Naive thymus-derived CD4-positive, alpha-beta T cell (primary cell): ENCODE measurements at regions not wholly inside any gene's neighbourhood (a gene's known extent, or its start where the extent isn't known, plus 50 kb on each side); places are given as distances from the start of the nearest gene placed in this dataset.

Experiments used
- ATAC-seq: fragments of 150-1000 bp; cut with Tn5 transposase; 2 replicates; pipeline ENCODE4 v1.10.0; 2021; ENCODE audit warnings: mild to moderate bottlenecking, moderate library complexity
- CTCF ChIA-PET: fragments of 350-600 bp; sonication (Branson Sonifier 250); formaldehyde crosslinking; loops from one replicate; lab custom pipeline; 2021; ENCODE audit warnings: antibody characterized with exemption; lab: Charles Lee
- POLR2A ChIA-PET: fragments of 350-600 bp; sonication (Branson Sonifier 250); formaldehyde crosslinking; loops from one replicate; lab custom pipeline; 2021; ENCODE audit warnings: antibody characterized with exemption, inconsistent platforms; lab: Charles Lee
- DNase-seq, 9 donors: peaks; one replicate each; pipeline versions ENCODE4 v3.0.0 to v3.0.0-alpha.2; 2020 to 2022; ENCODE audit warnings: mixed read lengths in 1 of 9
- H3K27ac ChIP-seq: one replicate; pipeline ENCODE4 v1.7.0; 2013; ENCODE audit warnings: mild to moderate bottlenecking, low read depth, low read length, moderate library complexity
- H3K27me3 ChIP-seq, 2 donors: one replicate each; pipeline ENCODE4 v1.7.0; 2013; ENCODE audit warnings: low read length in 2 of 2, mild to moderate bottlenecking in 2 of 2, moderate library complexity in 2 of 2; ENCODE audit not compliant: control insufficient read depth in 2 of 2, insufficient read depth in 2 of 2
- H3K36me3 ChIP-seq, 3 experiments: 1 replicate in 2 of 3; 2 replicates in 1 of 3; pipeline ENCODE4 v1.7.0; 2013; ENCODE audit warnings: low read length in 3 of 3, mild to moderate bottlenecking in 3 of 3, moderate library complexity in 1 of 3; ENCODE audit not compliant: insufficient read depth in 3 of 3, control insufficient read depth in 2 of 3
- H3K4me1 ChIP-seq, 2 donors: one replicate each; pipeline ENCODE4 v1.7.0; 2013; ENCODE audit warnings: low read length in 2 of 2, mild to moderate bottlenecking in 2 of 2, moderate library complexity in 1 of 2; ENCODE audit not compliant: control insufficient read depth in 2 of 2, insufficient read depth in 2 of 2
- H3K4me3 ChIP-seq: 2 replicates; pipeline ENCODE4 v1.7.0; 2013; ENCODE audit warnings: mild to moderate bottlenecking, low read length
- H3K9me3 ChIP-seq, 3 experiments: 1 replicate in 2 of 3; 2 replicates in 1 of 3; pipeline ENCODE4 v1.7.0; 2013; ENCODE audit warnings: low read length in 3 of 3; ENCODE audit not compliant: control insufficient read depth in 2 of 3
- H3K27ac Mint-ChIP-seq, 9 donors: one replicate each; pipeline ENCODE4 v1.8.0; 2020 to 2022; ENCODE audit warnings: mixed read lengths in 9 of 9, mild to moderate bottlenecking in 8 of 9, moderate library complexity in 5 of 9, inconsistent platforms in 2 of 9
- H3K27me3 Mint-ChIP-seq, 5 donors: one replicate each; pipeline ENCODE4 v1.8.0; 2021 to 2022; ENCODE audit warnings: mixed read lengths in 5 of 5, mild to moderate bottlenecking in 1 of 5
- H3K36me3 Mint-ChIP-seq, 5 donors: one replicate each; pipeline ENCODE4 v1.8.0; 2020 to 2022; ENCODE audit warnings: mixed read lengths in 5 of 5, mild to moderate bottlenecking in 3 of 5, inconsistent platforms in 1 of 5
- H3K4me1 Mint-ChIP-seq, 7 donors: one replicate each; pipeline ENCODE4 v1.8.0; 2020 to 2022; ENCODE audit warnings: mixed read lengths in 7 of 7, mild to moderate bottlenecking in 3 of 7, inconsistent platforms in 1 of 7
- H3K4me3 Mint-ChIP-seq, 10 donors: one replicate each; pipeline ENCODE4 v1.8.0; 2020 to 2022; ENCODE audit warnings: mild to moderate bottlenecking in 10 of 10, mixed read lengths in 10 of 10, moderate library complexity in 6 of 10, inconsistent platforms in 2 of 10
- H3K9me3 Mint-ChIP-seq, 11 donors: one replicate each; pipeline ENCODE4 v1.8.0; 2020 to 2022; ENCODE audit warnings: mixed read lengths in 11 of 11, mild to moderate bottlenecking in 4 of 11, inconsistent platforms in 1 of 11, moderate library complexity in 1 of 11
- intact Hi-C, 2 donors: fragments of 100-400 bp; cut with micrococcal nuclease; formaldehyde crosslinking; loops; one replicate each; pipeline ENCODE4 v1.15.1; 2023

DNA sequence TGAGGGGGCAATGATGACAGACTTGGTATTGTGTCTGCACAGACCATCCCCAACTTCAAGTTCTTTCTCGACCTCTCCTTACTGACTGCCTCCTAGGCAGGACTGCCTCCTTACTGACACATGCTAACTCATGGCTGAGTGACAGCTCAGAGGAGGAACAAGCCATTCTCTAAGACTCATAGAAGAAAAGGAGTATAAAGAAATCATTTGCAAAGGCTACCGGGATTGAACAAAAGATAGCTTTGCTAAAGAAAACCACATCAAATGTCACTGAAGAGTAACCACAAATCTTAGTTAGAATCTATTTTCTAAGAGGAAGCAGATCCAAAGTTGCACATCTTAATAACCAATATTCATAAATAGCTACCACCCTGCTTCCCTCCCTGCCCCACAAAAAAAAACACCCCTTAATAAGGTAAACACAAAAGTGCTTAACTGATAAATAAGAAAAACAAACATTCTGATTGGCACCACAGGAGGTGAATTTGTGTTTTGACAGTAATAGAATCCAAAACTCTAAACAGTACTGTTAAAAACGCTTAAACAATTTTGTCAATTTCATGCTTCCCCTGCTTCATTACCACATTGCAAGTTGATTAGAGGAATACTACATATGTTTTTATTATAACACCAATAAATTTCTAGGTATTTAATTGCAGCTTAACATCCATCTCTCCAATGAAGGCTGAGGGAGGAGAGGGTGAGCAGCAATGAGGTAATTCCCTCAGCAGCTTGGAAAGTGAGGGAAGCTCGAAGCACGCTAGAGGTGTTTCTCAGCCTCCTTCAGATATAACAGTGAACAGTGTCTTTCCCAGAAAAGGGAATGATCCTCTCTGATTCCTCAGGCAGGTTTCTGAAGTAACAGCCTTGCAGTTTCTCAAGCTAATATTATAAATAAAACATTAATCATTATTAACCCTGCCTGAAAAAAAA, 160.0 kb downstream of the HNRNPD start:
- peaks cover 0 to 5% (median 0%) of the 10 kb centered on the region in 11 donors for H3K9me3 Mint-ChIP-seq
- H3K4me3 ChIP-seq: no peak overlapping the region
- H3K27ac Mint-ChIP-seq: peak overlapping the region in 7 of 9 donors; percentile 1 to 71 (median 35)
- ChIA-PET POLR2A (interaction anchor here (0.6 to 1.1 kb wide), 3 partner anchors 10 to 743 kb away, joined by 3 read pairs; partner anchors contain the start of gene RASGEF1B), CTCF (interaction anchor here (1.2 to 1.7 kb wide), 3 partner anchors 55 to 746 kb away, joined by 3 to 7 read pairs (median 4); no protein-coding TSS in a partner anchor)
- ATAC-seq (peak; percentile 94), DNase-seq (peak in 7 of 9 donors; percentile 62 to 82 (median 74))
- H3K4me1 ChIP-seq: peaks cover 12 to 17% of the 10 kb centered on the region in 2 donors
- H3K36me3 Mint-ChIP-seq: no peaks in the 10 kb centered on the region
- no peak overlapping the region for H3K27ac ChIP-seq
- peaks cover 11 to 61% (median 34%) of the 10 kb centered on the region in 7 donors for H3K4me1 Mint-ChIP-seq
- no peaks in the 10 kb centered on the region for H3K9me3 ChIP-seq
- intact Hi-C loops: loop anchor here in 1 of 2 donors (1.0 to 2.0 kb wide), 4 partner anchors 10 to 77 kb away; no protein-coding TSS in a partner anchor
- H3K36me3 ChIP-seq: no peaks in the 10 kb centered on the region
- peaks cover 0 to 17% (median 0%) of the 10 kb centered on the region in 5 donors for H3K27me3 Mint-ChIP-seq
- no peaks in the 10 kb centered on the region for H3K27me3 ChIP-seq
- peak overlapping the region in 9 of 10 donors; percentile 15 to 75 (median 60) for H3K4me3 Mint-ChIP-seq

DNA sequence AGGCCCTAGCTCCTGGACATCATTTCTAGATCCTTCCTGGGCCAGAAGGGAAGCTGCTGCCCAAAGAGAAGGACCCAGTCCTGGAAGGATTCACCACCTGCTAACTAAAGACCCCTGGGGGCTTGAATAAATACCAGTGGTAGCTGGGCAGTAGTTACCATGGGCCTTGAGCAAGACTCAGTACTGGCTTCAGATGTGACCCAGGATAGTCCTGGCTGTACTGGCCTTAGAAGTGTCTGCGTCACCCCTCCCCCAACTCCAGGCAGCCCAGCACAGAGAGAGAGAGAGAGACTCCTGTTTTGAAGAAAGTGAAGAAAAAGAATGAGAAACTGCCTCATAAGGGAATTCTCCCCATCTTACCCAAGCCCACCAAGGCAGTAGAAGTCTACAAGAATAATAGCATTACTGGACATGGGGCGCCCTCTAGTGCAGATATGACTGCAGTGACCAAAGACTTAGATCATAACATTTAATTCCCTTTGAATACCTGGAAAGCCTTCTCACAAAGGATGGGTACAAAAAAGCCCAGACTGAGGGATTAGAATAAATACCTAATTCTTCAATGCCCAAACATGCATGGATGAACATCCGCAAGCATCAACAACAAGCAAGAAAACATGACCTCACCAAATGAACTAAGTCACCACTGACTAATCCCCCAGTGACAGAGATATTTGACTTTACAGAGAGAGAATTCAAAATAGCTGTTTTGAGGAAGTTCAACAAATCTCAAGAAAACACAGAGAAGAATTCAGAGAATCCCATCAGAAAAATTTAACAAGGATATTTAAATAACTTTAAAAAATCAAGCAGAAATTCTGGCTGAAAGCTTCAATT, 171.8 kb downstream of the HNRNPD start:
- ChIA-PET POLR2A (no interaction called here), CTCF (interaction anchor here (0.6 to 2.1 kb wide), 9 partner anchors 17 to 795 kb away, joined by 3 to 9 read pairs (median 4); no protein-coding TSS in a partner anchor)

DNA sequence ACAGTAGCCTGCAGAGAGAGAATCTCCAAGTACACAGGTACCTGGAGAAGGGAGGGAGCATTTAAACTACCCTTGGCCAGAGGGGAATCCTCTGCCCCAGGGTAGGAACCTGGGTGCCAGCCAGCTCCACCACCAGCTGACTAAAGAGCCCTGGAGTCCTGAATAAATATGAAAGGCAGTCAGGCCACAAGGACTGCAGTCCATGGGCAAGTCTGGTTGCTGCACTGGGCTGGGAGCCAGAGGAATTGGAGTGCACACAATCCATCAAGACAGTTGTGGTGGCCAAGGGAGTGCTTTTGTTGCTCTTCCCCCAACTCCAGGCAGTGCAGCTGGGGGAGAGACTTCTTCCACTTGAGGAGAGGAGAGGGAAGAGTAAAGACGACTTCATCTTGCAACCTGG, 172.5 kb downstream of the HNRNPD start:
- peaks cover 0 to 18% (median 0%) of the 10 kb centered on the region in 5 donors for H3K27me3 Mint-ChIP-seq
- H3K27ac Mint-ChIP-seq: peak overlapping the region in 1 of 9 donors; percentile 18
- H3K4me3 Mint-ChIP-seq: no peak overlapping the region
- ChIA-PET CTCF (interaction anchor here (0.6 to 2.1 kb wide), 9 partner anchors 18 to 794 kb away, joined by 3 to 9 read pairs (median 4); no protein-coding TSS in a partner anchor), POLR2A (no interaction called here)
- no peak overlapping the region for H3K27ac ChIP-seq
- H3K4me1 Mint-ChIP-seq: peaks cover 0 to 17% (median 3%) of the 10 kb centered on the region in 7 donors
- intact Hi-C loops: loop anchor here in 1 of 2 donors (5.0 kb wide), 1 partner anchor 66 kb away; no protein-coding TSS in a partner anchor
- H3K36me3 ChIP-seq: no peaks in the 10 kb centered on the region
- H3K4me1 ChIP-seq: no peaks in the 10 kb centered on the region
- no peaks in the 10 kb centered on the region for H3K9me3 Mint-ChIP-seq
- H3K9me3 ChIP-seq: no peaks in the 10 kb centered on the region
- DNase-seq: no peak
- no peak for ATAC-seq
- no peaks in the 10 kb centered on the region for H3K36me3 Mint-ChIP-seq
- peaks cover 0 to 4% of the 10 kb centered on the region in 2 donors for H3K27me3 ChIP-seq
- no peak overlapping the region for H3K4me3 ChIP-seq

More for the DNA sequence above, 171.8 kb downstream of the HNRNPD start:
- Mint-ChIP-seq H3K9me3 (peaks cover 0 to 5% (median 0%) of the 10 kb centered on the region in 11 donors), H3K4me3 (no peak overlapping the region), H3K36me3 (no peaks in the 10 kb centered on the region), H3K27me3 (peaks cover 0 to 18% (median 0%) of the 10 kb centered on the region in 5 donors), H3K27ac (no peak overlapping the region), H3K4me1 (peaks cover 0 to 17% (median 3%) of the 10 kb centered on the region in 7 donors)
- H3K4me3 ChIP-seq: no peak overlapping the region
- no peaks in the 10 kb centered on the region for H3K36me3 ChIP-seq
- intact Hi-C loops: loop anchor here (1.0 to 5.0 kb wide), 7 partner anchors 65 to 797 kb away; no protein-coding TSS in a partner anchor
- H3K9me3 ChIP-seq: no peaks in the 10 kb centered on the region
- peaks cover 0 to 4% of the 10 kb centered on the region in 2 donors for H3K27me3 ChIP-seq
- no peak overlapping the region for H3K27ac ChIP-seq
- ATAC-seq: peak; percentile 70
- H3K4me1 ChIP-seq: no peaks in the 10 kb centered on the region
- DNase-seq: peak in 7 of 9 donors; percentile 30 to 54 (median 40)

DNA sequence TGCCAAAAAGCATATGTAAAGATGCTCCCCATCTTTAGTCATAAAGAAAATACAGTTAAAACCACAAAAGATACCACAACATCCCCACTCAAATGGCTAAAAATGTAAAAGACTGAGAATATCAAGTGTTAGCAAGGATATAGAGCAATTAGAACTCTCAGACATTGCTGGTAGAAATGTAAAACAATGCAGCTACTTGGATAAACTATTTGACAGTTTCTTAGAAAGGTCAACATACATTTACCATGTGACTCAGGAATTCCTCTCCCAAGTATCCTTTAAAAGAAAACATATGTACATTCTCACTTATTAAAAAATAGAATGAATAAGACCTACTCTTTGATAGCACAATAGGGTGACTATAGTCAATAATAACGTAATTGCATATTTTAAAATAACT, 173.7 kb downstream of the HNRNPD start:
- Histone ChIP-seq H3K4me3 (no peak overlapping the region), H3K9me3 (no peaks in the 10 kb centered on the region), H3K36me3 (no peaks in the 10 kb centered on the region), H3K27ac (no peak overlapping the region), H3K27me3 (peaks cover 0 to 4% of the 10 kb centered on the region in 2 donors), H3K4me1 (no peaks in the 10 kb centered on the region)
- Mint-ChIP-seq H3K27me3 (peaks cover 0 to 13% (median 0%) of the 10 kb centered on the region in 5 donors), H3K9me3 (no peaks in the 10 kb centered on the region), H3K27ac (peak overlapping the region in 1 of 9 donors; percentile 13), H3K4me3 (no peak overlapping the region), H3K36me3 (no peaks in the 10 kb centered on the region), H3K4me1 (peaks cover 0 to 17% (median 3%) of the 10 kb centered on the region in 7 donors)
- intact Hi-C loops: loop anchor here in 1 of 2 donors (5.0 kb wide), 1 partner anchor 67 kb away; no protein-coding TSS in a partner anchor
- DNase-seq: no peak
- ATAC-seq: no peak
- CTCF ChIA-PET: no interaction called here
- POLR2A ChIA-PET: no interaction called here

DNA sequence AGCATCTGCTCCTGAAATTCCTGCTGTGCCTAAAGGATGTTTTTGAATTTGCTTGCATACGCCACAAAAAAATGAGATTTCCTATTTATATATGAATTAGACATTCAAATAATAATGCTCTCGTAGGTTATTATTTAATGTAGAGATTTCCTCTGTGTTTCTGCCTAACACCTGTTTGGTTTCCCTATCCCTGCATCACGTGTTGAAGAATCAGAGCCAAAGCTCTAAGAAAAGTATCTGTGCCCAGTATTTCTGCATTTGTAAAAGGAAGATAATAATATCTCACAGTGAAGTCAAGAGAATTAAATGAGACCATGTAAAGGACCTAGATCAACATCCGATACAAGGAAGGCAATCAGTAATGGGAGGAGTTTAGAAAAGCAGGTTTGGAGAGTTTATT, 179.5 kb downstream of the HNRNPD start:
- H3K36me3 ChIP-seq: no peaks in the 10 kb centered on the region
- Mint-ChIP-seq H3K36me3 (no peaks in the 10 kb centered on the region), H3K27me3 (peaks cover 0 to 2% (median 0%) of the 10 kb centered on the region in 5 donors), H3K4me3 (no peak overlapping the region), H3K4me1 (peaks cover 0 to 11% (median 0%) of the 10 kb centered on the region in 7 donors), H3K27ac (no peak overlapping the region), H3K9me3 (peaks cover 0 to 2% (median 0%) of the 10 kb centered on the region in 11 donors)
- ChIA-PET CTCF (no interaction called here), POLR2A (no interaction called here)
- ATAC-seq (no peak), DNase-seq (no peak)
- H3K27ac ChIP-seq: no peak overlapping the region
- H3K9me3 ChIP-seq: no peaks in the 10 kb centered on the region
- H3K4me3 ChIP-seq: no peak overlapping the region
- no peaks in the 10 kb centered on the region for H3K4me1 ChIP-seq
- H3K27me3 ChIP-seq: no peaks in the 10 kb centered on the region
- intact Hi-C loops: no loop called here
